HG02642 (cell line): ENCODE measurements at regions not wholly inside any gene's neighbourhood (a gene's known extent, or its start where the extent isn't known, plus 50 kb on each side); places are given as distances from the start of the nearest gene placed in this dataset.

Experiments
- ATAC-seq: cut with Tn5 transposase; IDR thresholded peaks from one replicate; pipeline ENCODE4 v1.9.1; 2021; ENCODE audit warnings: mild to moderate bottlenecking; ENCODE audit not compliant: unreplicated experiment, poor library complexity

- no peak for ATAC-seq
These were observed 170.6 kb downstream of the KCTD12 start for GRCh38 chr13:76715621-76716020.

- ATAC-seq, result no peak
These were observed 171.1 kb downstream of the KCTD12 start for GRCh38 chr13:76715075-76715474.

- ATAC-seq, result no peak
These were observed 172.9 kb downstream of the KCTD12 start for GRCh38 chr13:76713280-76713679.

GRCh38 chr13:76711550-76712182 lies 174.5 kb downstream of the KCTD12 start:
- no peak for ATAC-seq

GRCh38 chr13:76709851-76710250 lies 176.4 kb downstream of the KCTD12 start:
- ATAC-seq, result no peak

- ATAC-seq, result no peak
These were observed 178.0 kb downstream of the KCTD12 start for GRCh38 chr13:76708138-76708688.

- no peak for ATAC-seq
These were observed 178.8 kb downstream of the KCTD12 start for GRCh38 chr13:76707360-76707759.

- ATAC-seq, result no peak
These were observed 182.4 kb downstream of the KCTD12 start for GRCh38 chr13:76703621-76704288.

- ATAC-seq, result no peak
These were observed 183.0 kb downstream of the KCTD12 start for GRCh38 chr13:76703216-76703615.

- ATAC-seq, result no peak
These were observed 188.9 kb downstream of the KCTD12 start for GRCh38 chr13:76697288-76697687.

- ATAC-seq, result no peak
These were observed 189.8 kb downstream of the KCTD12 start for GRCh38 chr13:76696370-76696769.

GRCh38 chr13:76693086-76693485 lies 193.1 kb downstream of the KCTD12 start:
- no peak for ATAC-seq

GRCh38 chr13:76692346-76692745 lies 193.9 kb downstream of the KCTD12 start:
- ATAC-seq, result no peak

GRCh38 chr13:76690611-76691010 lies 195.6 kb downstream of the KCTD12 start:
- no peak for ATAC-seq

- ATAC-seq, result no peak
These were observed 198.7 kb downstream of the KCTD12 start for GRCh38 chr13:76687467-76687866.

- no peak for ATAC-seq
These were observed 200.3 kb downstream of the KCTD12 start for GRCh38 chr13:76685938-76686337.

- ATAC-seq, result no peak
These were observed 201.9 kb downstream of the KCTD12 start for GRCh38 chr13:76684336-76684735.

- no peak for ATAC-seq
These were observed 202.4 kb downstream of the KCTD12 start for GRCh38 chr13:76683854-76684253.

GRCh38 chr13:76683168-76683567 lies 203.0 kb downstream of the KCTD12 start:
- ATAC-seq, result no peak

- no peak for ATAC-seq
These were observed 206.1 kb downstream of the KCTD12 start for GRCh38 chr13:76680112-76680511.

- no peak for ATAC-seq
These were observed 209.2 kb downstream of the KCTD12 start for GRCh38 chr13:76677043-76677442.

GRCh38 chr13:76672420-76672819 lies 213.8 kb downstream of the KCTD12 start:
- no peak for ATAC-seq
